ENCODE measurements at regions not wholly inside any gene's neighbourhood (a gene's known extent, or its start where the extent isn't known, plus 50 kb on each side); places are given as distances from the start of the nearest gene placed in this dataset.

- Histone ChIP-seq H3K27me3 (replicated peaks) (no peaks in the 10 kb centered on the region), H3K27ac (no peak overlapping the region), H3K36me3 (replicated peaks) (no peaks in the 10 kb centered on the region), H3K4me3 (ENCODE audit: low read depth, low read length) (no peak overlapping the region)
- in situ Hi-C loops (cut with HindIII; ENCODE audit: low pct_ligation_motif_present, low sequenced_read_pairs), result no loop called here
- no peak for TF ChIP-seq CTCF (IDR thresholded peaks at IDR 0.05; ENCODE audit: low read depth, low read length, missing control alignments)
- no peak for DNase-seq
Measured at GRCh38 chr7:97407106-97407505, 289.6 kb downstream of the SDHAF3 start.

- Histone ChIP-seq H3K4me3 (ENCODE audit: low read depth, low read length) (no peak overlapping the region), H3K27me3 (replicated peaks) (no peaks in the 10 kb centered on the region), H3K36me3 (replicated peaks) (no peaks in the 10 kb centered on the region), H3K27ac (no peak overlapping the region)
- TF ChIP-seq CTCF (IDR thresholded peaks at IDR 0.05; ENCODE audit: low read depth, low read length, missing control alignments), result no peak
- DNase-seq, result no peak
- in situ Hi-C loops (cut with HindIII; ENCODE audit: low pct_ligation_motif_present, low sequenced_read_pairs), result no loop called here
Measured at GRCh38 chr7:97409346-97409745, 291.8 kb downstream of the SDHAF3 start.

GRCh38 chr7:97418312-97418711, 300.8 kb downstream of the SDHAF3 start:
- no peak for TF ChIP-seq CTCF (IDR thresholded peaks at IDR 0.05; ENCODE audit: low read depth, low read length, missing control alignments)
- in situ Hi-C loops (cut with HindIII; ENCODE audit: low pct_ligation_motif_present, low sequenced_read_pairs), result no loop called here
- Histone ChIP-seq H3K27me3 (replicated peaks) (no peaks in the 10 kb centered on the region), H3K4me3 (ENCODE audit: low read depth, low read length) (no peak overlapping the region), H3K36me3 (replicated peaks) (no peaks in the 10 kb centered on the region), H3K27ac (no peak overlapping the region)
- DNase-seq, result no peak

- no peak for DNase-seq
- H3K36me3 ChIP-seq (replicated peaks), result no peaks in the 10 kb centered on the region
- no peak overlapping the region for H3K27ac ChIP-seq
- H3K4me3 ChIP-seq (ENCODE audit: low read depth, low read length), result no peak overlapping the region
- TF ChIP-seq CTCF (IDR thresholded peaks at IDR 0.05; ENCODE audit: low read depth, low read length, missing control alignments), result no peak
- in situ Hi-C loops (cut with HindIII; ENCODE audit: low pct_ligation_motif_present, low sequenced_read_pairs), result no loop called here
- no peaks in the 10 kb centered on the region for H3K27me3 ChIP-seq (replicated peaks)
Measured at GRCh38 chr7:97419898-97420297, 302.4 kb downstream of the SDHAF3 start.

- in situ Hi-C loops (cut with HindIII; ENCODE audit: low pct_ligation_motif_present, low sequenced_read_pairs), result no loop called here
- H3K4me3 ChIP-seq (ENCODE audit: low read depth, low read length), result no peak overlapping the region
- H3K36me3 ChIP-seq (replicated peaks), result no peaks in the 10 kb centered on the region
Measured at GRCh38 chr7:97421307-97421930, 303.9 kb downstream of the SDHAF3 start.

More at GRCh38 chr7:97421307-97421930, 303.9 kb downstream of the SDHAF3 start:
- no peak for TF ChIP-seq CTCF (IDR thresholded peaks at IDR 0.05; ENCODE audit: low read depth, low read length, missing control alignments)
- H3K27me3 ChIP-seq (replicated peaks), result no peaks in the 10 kb centered on the region
- H3K27ac ChIP-seq, result no peak overlapping the region
- no peak for DNase-seq

All from brain microvascular endothelial cell (primary cell).